Tibial artery (tissue), 4 donors: ENCODE measurements at regions not wholly inside any gene's neighbourhood (a gene's known extent, or its start where the extent isn't known, plus 50 kb on each side); places are given as distances from the start of the nearest gene placed in this dataset.

ENCODE experiments used
- DNase-seq, 2 donors: peaks; one replicate each; pipeline ENCODE4 v3.0.0-alpha.2; 2019
- H3K27ac ChIP-seq, 2 donors: fragments of 200-600 bp; sonication (generic) in 1 of 2; 1 replicate in 1 of 2; 2 replicates in 1 of 2; pipeline ENCODE4 v1.5.1; 2018 to 2019; ENCODE audit warnings: mild to moderate bottlenecking in 1 of 2
- H3K27me3 ChIP-seq, 2 donors: fragments of 200-600 bp; sonication (generic) in 1 of 2; one replicate each; pipeline versions ENCODE4 v1.5.1 to v1.6.0; 2016 to 2019
- H3K36me3 ChIP-seq, 3 donors: fragments of 200-600 bp; sonication (generic) in 2 of 3; one replicate each; pipeline ENCODE4 v1.5.1; 2016 to 2019; ENCODE audit warnings: mild to moderate bottlenecking in 2 of 3
- H3K4me1 ChIP-seq, 4 donors: fragments of 200-600 bp; sonication (generic) in 2 of 4; 1 replicate in 3 of 4; 2 replicates in 1 of 4; pipeline ENCODE4 v1.5.1; 2016 to 2019
- H3K4me3 ChIP-seq, 2 donors: fragments of 200-600 bp; sonication (generic) in 1 of 2; 1 replicate in 1 of 2; 2 replicates in 1 of 2; pipeline ENCODE4 v1.5.1; 2018 to 2019; ENCODE audit warnings: mild to moderate bottlenecking in 2 of 2
- H3K9me3 ChIP-seq, 3 donors: fragments of 200-600 bp; sonication (generic) in 1 of 3; one replicate each; pipeline ENCODE4 v1.5.1; 2016 to 2019
- CTCF ChIP-seq, 2 experiments: fragments of 200-600 bp in 1 of 2; fragments of 450-650 bp in 1 of 2; IDR thresholded peaks; one replicate each; pipeline ENCODE4 v1.5.1; 2017 to 2019; ENCODE audit warnings: antibody characterized with exemption in 2 of 2, mild to moderate bottlenecking in 1 of 2, moderate library complexity in 1 of 2
- intact Hi-C: fragments of 100-400 bp; cut with DNase I; formaldehyde crosslinking; loops from one replicate; pipeline ENCODE4 v1.15.0; 2023; ENCODE audit warnings: low total_unique reads

GRCh38 chr4:175871774-175872405, 59.8 kb upstream of the GPM6A start:
- peaks cover 0 to 7% (median 5%) of the 10 kb centered on the region in 3 donors for H3K9me3 ChIP-seq
- no peaks in the 10 kb centered on the region for H3K4me1 ChIP-seq
- intact Hi-C loops = no loop called here
- no peak for DNase-seq
- no peak overlapping the region for H3K4me3 ChIP-seq
- TF ChIP-seq CTCF (IDR thresholded peaks at IDR 0.05) = no peak
- no peak overlapping the region for H3K27ac ChIP-seq
- H3K36me3 ChIP-seq = no peaks in the 10 kb centered on the region
- H3K27me3 ChIP-seq = no peaks in the 10 kb centered on the region

GRCh38 chr4:175873707-175874106, 61.6 kb upstream of the GPM6A start:
- H3K4me3 ChIP-seq = no peak overlapping the region
- no peaks in the 10 kb centered on the region for H3K27me3 ChIP-seq
- H3K27ac ChIP-seq = no peak overlapping the region
- intact Hi-C loops = no loop called here
- no peak for TF ChIP-seq CTCF (IDR thresholded peaks at IDR 0.05)
- peaks cover 0 to 5% (median 0%) of the 10 kb centered on the region in 3 donors for H3K9me3 ChIP-seq
- no peak for DNase-seq
- no peaks in the 10 kb centered on the region for H3K36me3 ChIP-seq
- no peaks in the 10 kb centered on the region for H3K4me1 ChIP-seq

- intact Hi-C loops = no loop called here
- Histone ChIP-seq H3K27ac (no peak overlapping the region), H3K4me1 (no peaks in the 10 kb centered on the region), H3K4me3 (no peak overlapping the region), H3K9me3 (peaks cover 0 to 7% (median 0%) of the 10 kb centered on the region in 3 donors), H3K36me3 (no peaks in the 10 kb centered on the region), H3K27me3 (no peaks in the 10 kb centered on the region)
- DNase-seq = no peak
- no peak for TF ChIP-seq CTCF (IDR thresholded peaks at IDR 0.05)
Measured at GRCh38 chr4:175874306-175874705, 62.2 kb upstream of the GPM6A start.

- Histone ChIP-seq H3K4me3 (no peak overlapping the region), H3K27ac (no peak overlapping the region)
- TF ChIP-seq CTCF (IDR thresholded peaks at IDR 0.05) = no peak
Measured at GRCh38 chr4:175875993-175876771, 64.1 kb upstream of the GPM6A start.

GRCh38 chr4:175882891-175883290, 70.8 kb upstream of the GPM6A start:
- H3K27ac ChIP-seq = no peak overlapping the region
- no peaks in the 10 kb centered on the region for H3K36me3 ChIP-seq
- H3K4me1 ChIP-seq = no peaks in the 10 kb centered on the region
- H3K27me3 ChIP-seq = no peaks in the 10 kb centered on the region
- H3K4me3 ChIP-seq = no peak overlapping the region
- TF ChIP-seq CTCF (IDR thresholded peaks at IDR 0.05) = no peak
- H3K9me3 ChIP-seq = peaks cover 0 to 7% (median 0%) of the 10 kb centered on the region in 3 donors
- no peak for DNase-seq
- intact Hi-C loops = no loop called here

More at GRCh38 chr4:175875993-175876771, 64.1 kb upstream of the GPM6A start:
- intact Hi-C loops = no loop called here
- Histone ChIP-seq H3K27me3 (no peaks in the 10 kb centered on the region), H3K36me3 (no peaks in the 10 kb centered on the region), H3K9me3 (peaks cover 0 to 7% (median 0%) of the 10 kb centered on the region in 3 donors), H3K4me1 (no peaks in the 10 kb centered on the region)
- DNase-seq = no peak
